ENCODE measurements at regions not wholly inside any gene's neighbourhood (a gene's known extent, or its start where the extent isn't known, plus 50 kb on each side); places are given as distances from the start of the nearest gene placed in this dataset.

GRCh38 chr1:199357599-199357998 is 669.9 kb upstream of the NR5A2 start:
- DNase-seq, result no peak

- no peak for DNase-seq
Measured at GRCh38 chr1:199362996-199363395, 664.5 kb upstream of the NR5A2 start.

GRCh38 chr1:199373139-199373538 is 654.4 kb upstream of the NR5A2 start:
- DNase-seq, result no peak

- DNase-seq, result no peak
Measured at GRCh38 chr1:199377211-199377610, 650.3 kb upstream of the NR5A2 start.

- no peak for DNase-seq
Measured at GRCh38 chr1:199383793-199384192, 643.7 kb upstream of the NR5A2 start.

DNA sequence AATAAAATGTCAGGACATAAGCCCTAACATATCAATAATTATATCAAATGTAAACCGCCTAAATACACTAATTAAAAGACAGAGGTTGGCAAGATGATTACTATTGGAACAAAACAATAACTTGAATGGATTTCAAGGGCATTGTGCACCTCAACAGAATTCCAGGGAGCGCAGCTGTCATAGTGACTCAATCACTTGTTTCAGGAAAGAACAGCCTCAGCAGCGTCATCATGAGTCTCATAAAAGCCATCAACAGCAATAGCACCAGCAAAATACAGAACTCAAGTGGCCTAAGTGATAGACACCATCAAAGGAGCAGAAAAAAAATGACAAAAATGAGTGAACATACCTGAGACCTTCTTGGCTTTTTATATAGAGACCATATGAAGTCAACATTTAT is 632.7 kb upstream of the NR5A2 start:
- DNase-seq, result no peak

DNA sequence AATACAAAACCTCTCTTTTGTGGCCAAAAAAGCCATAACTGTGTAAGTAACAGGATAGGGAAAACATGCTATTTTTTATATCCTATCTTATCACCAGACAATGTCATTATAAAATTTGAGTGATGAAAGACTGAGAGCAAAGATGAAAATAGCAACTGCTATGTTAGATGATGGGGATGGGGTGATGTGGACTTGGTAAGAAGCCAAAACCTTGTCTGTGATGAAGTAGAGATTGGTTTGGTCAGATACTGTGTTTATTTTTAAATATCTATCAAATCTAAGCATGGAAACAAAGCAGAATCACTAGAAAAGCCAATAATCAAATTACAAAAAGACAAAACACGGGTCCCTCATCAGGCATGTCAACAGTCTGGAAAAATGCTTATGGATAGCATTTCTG is 631.1 kb upstream of the NR5A2 start:
- no peak for DNase-seq

GRCh38 chr1:199399996-199400724 is 627.4 kb upstream of the NR5A2 start:
- DNase-seq, result no peak

- no peak for DNase-seq
Measured at GRCh38 chr1:199403531-199404116, 623.9 kb upstream of the NR5A2 start.

GRCh38 chr1:199404191-199404590 is 623.3 kb upstream of the NR5A2 start:
- no peak for DNase-seq

GRCh38 chr1:199404976-199405375 is 622.5 kb upstream of the NR5A2 start:
- no peak for DNase-seq

- DNase-seq, result no peak
Measured at GRCh38 chr1:199405634-199406196, 621.8 kb upstream of the NR5A2 start.

DNA sequence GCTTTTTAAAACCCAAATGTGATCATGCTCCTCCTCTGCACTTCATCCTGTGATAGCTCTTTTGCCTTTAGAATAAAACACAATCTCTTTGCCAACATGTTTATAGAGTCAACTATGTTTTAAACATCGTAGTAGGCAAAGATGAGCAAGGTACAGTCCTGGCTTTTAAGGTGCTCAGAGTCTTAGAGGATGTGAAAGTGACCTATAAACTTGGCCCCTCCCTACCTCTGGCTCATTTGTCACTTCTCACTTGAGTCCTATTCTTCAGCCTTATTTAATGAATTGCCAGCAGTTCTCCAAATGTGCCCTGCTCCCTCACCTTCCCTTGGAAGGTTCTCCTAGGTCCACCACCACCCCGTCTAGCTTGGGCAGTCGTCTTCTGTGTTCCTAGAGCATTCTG is 617.0 kb upstream of the NR5A2 start:
- DNase-seq, result no peak

GRCh38 chr1:199411506-199411905 is 616.0 kb upstream of the NR5A2 start:
- no peak for DNase-seq

GRCh38 chr1:199422206-199422605 is 605.3 kb upstream of the NR5A2 start:
- no peak for DNase-seq

DNA sequence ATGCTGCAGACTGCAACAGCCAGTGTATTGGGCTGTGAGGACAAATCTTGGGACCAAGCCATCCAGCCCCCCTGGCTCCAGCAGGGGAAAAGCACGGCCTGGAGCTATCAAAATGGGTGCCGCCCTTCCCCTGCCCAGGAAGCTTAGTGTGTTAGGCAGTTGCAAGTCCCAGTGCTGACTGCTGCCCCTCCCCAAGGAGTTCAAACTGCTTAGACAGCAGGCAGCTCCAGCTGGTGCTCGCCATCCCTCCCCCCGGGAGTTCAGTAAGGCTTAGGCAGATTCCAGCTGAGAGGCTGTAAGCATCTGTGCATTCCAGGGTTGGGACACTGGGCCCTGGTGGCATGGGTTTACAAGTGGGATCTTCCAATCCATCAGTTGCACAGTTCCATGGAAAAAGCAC is 579.6 kb upstream of the NR5A2 start:
- no peak for DNase-seq

DNA sequence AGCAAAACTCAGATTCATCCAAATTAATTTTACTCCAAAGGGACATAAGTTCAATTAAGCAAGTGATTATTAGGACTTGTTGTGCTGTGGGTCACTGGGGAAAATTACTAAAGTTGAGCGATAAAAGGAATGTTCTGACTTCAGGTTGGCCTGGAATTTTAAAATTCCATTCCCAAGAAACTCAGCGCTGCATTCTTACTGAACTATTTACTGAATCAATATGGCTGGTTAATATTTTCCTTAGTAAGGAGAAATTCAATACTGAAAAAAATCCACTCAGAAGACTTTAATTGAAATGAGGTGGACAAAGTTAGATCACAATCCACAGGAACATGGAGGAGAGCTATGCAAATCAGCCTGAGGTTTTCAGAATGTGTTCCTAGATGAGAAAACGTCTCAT is 578.9 kb upstream of the NR5A2 start:
- DNase-seq, result no peak

- DNase-seq, result no peak
Measured at GRCh38 chr1:199449221-199449620, 578.3 kb upstream of the NR5A2 start.

DNA sequence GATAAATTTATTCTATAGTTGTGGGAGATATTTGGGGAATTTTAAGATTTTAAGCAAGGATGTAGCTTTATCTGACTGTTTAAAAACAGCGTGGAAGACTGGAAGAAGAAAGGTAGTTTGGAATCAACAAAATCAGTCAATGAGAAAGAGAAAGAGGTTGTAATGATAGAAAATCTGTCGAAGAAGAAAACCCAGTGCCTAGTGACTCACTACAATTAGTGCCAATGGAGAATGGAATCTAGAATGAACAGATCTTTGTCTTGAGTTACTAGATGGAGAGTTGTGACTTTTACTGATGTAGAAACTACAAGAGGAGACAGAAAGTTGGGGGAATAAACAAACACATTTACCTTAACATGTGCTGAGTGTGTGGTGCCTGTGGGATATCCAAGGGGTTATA is 577.8 kb upstream of the NR5A2 start:
- no peak for DNase-seq

DNA sequence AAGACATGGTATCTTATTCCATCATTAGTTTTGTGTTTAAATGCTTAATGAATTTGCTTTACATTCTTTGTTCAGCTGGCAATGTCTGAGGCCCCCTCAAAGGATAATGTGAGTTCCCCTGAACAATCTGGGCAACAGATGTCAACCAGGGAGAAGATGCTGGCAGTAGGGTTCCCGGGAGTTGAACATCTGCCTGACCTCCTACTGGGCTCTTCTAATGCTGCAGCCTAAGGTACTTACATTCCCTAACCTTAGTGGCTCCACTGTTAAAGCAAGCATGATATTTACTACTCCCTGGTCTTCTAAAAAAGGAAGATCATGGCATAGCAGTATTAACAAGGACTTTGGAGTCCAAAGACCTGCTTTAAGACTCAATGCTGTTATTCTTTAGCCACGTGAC is 574.9 kb upstream of the NR5A2 start:
- DNase-seq, result no peak

DNA sequence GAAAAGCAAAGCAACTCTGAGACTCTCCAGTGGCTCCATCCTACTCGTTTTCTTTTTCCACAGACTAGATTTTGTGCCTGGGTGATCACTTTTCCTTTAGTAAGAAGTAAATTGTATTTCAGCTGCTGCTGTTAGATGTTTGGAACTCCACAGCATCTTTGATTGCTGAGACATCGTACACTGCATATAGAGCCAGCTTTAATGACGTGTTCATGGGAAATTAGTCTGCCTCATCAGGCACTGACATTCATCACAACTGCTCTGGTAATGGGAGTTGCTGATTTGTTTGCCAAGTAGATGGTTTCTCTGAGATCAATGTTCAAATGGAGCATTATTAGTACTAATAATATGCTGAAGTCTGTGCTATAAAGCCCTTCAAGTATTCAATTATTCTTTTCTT is 573.8 kb upstream of the NR5A2 start:
- no peak for DNase-seq

- DNase-seq, result no peak
Measured at GRCh38 chr1:199460933-199461332, 566.6 kb upstream of the NR5A2 start.

GRCh38 chr1:199463521-199464127 is 563.9 kb upstream of the NR5A2 start:
- DNase-seq, result no peak

DNA sequence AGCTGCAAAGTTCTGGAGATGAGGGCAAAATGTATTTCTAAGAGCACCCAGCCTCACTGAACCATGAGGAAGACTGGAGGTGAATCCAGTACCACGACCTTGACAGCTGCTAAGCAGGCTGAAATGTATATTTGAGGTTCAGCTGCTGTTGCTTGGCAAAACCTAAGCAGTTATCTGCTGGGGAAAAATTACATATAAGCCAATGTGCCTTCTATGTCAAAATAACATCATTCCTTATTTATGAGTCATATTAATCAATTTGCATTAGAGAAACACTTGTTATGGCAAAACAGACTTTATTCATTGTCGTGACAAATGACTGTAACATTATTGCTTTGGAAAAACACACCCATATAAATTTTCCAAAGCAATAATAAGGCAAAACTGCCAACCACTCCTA is 560.5 kb upstream of the NR5A2 start:
- DNase-seq, result no peak
